ENCODE measurements at regions not wholly inside any gene's neighbourhood (a gene's known extent, or its start where the extent isn't known, plus 50 kb on each side); places are given as distances from the start of the nearest gene placed in this dataset.

- TF ChIP-seq CTCF (conservative IDR thresholded peaks at IDR 0.05) (no peak), ZFX (IDR thresholded peaks at IDR 0.05) (no peak)
Measured at GRCh38 chr7:98784216-98784785, 85.5 kb downstream of the TMEM130 start.
